Right atrium auricular region (tissue), 2 donors: ENCODE measurements at regions not wholly inside any gene's neighbourhood (a gene's known extent, or its start where the extent isn't known, plus 50 kb on each side); places are given as distances from the start of the nearest gene placed in this dataset.
A peak's percentile ranks its signal among the peaks of the same experiment; 100 is the strongest.

ENCODE experiments used
- DNase-seq: peaks from one replicate; pipeline ENCODE4 v3.0.0-alpha.2; 2019; ENCODE audit warnings: low spot score
- H3K27ac ChIP-seq, 2 donors: fragments of 200-600 bp; sonication (generic); 1 replicate in 1 of 2; 2 replicates in 1 of 2; pipeline ENCODE4 v1.5.1; 2016 to 2019
- H3K27me3 ChIP-seq, 2 donors: fragments of 200-600 bp; sonication (generic); one replicate each; pipeline versions ENCODE4 v1.5.1 to v1.6.0; 2017 to 2019
- H3K36me3 ChIP-seq: fragments of 200-600 bp; sonication (generic); one replicate; pipeline ENCODE4 v1.5.1; 2016
- H3K4me1 ChIP-seq, 2 donors: fragments of 200-600 bp; sonication (generic); one replicate each; pipeline versions ENCODE4 v1.5.1 to v1.6.0; 2017 to 2019
- H3K4me3 ChIP-seq, 2 donors: fragments of 200-600 bp; sonication (generic); 1 replicate in 1 of 2; 2 replicates in 1 of 2; pipeline ENCODE4 v1.5.1; 2017 to 2019; ENCODE audit warnings: mild to moderate bottlenecking in 1 of 2, moderate library complexity in 1 of 2
- H3K9me3 ChIP-seq, 2 donors: fragments of 200-600 bp; sonication (generic); one replicate each; pipeline ENCODE4 v1.5.1; 2019
- CTCF ChIP-seq, 2 donors: fragments of 200-600 bp; sonication (generic); IDR thresholded peaks; one replicate each; pipeline ENCODE4 v1.5.1; 2019; ENCODE audit warnings: antibody characterized with exemption in 2 of 2

- Histone ChIP-seq H3K9me3 (peaks cover 0 to 16% of the 10 kb centered on the region in 2 donors), H3K4me1 (peaks cover 0 to 19% of the 10 kb centered on the region in 2 donors), H3K36me3 (no peaks in the 10 kb centered on the region), H3K27ac (peak overlapping the region; percentile 62 to 66), H3K27me3 (no peaks in the 10 kb centered on the region), H3K4me3 (no peak overlapping the region)
- peak; percentile 95 for DNase-seq
- TF ChIP-seq CTCF (IDR thresholded peaks at IDR 0.05): no peak
Measured at GRCh38 chr12:115341442-115341841, 657.5 kb upstream of the TBX3 start.

GRCh38 chr12:115338566-115339294 is 654.8 kb upstream of the TBX3 start:
- Histone ChIP-seq H3K36me3 (no peaks in the 10 kb centered on the region), H3K4me3 (no peak overlapping the region), H3K27ac (peak overlapping the region; percentile 58 to 75), H3K27me3 (no peaks in the 10 kb centered on the region), H3K9me3 (peaks cover 0 to 16% of the 10 kb centered on the region in 2 donors), H3K4me1 (peaks cover 0 to 19% of the 10 kb centered on the region in 2 donors)
- no peak for DNase-seq
- TF ChIP-seq CTCF (IDR thresholded peaks at IDR 0.05): no peak

GRCh38 chr12:115337693-115338543 is 653.9 kb upstream of the TBX3 start:
- DNase-seq: peak; percentile 87
- H3K27me3 ChIP-seq: no peaks in the 10 kb centered on the region
- TF ChIP-seq CTCF (IDR thresholded peaks at IDR 0.05): no peak

GRCh38 chr12:115336506-115336905 is 652.5 kb upstream of the TBX3 start:
- no peak for DNase-seq

More at GRCh38 chr12:115337693-115338543, 653.9 kb upstream of the TBX3 start:
- no peak overlapping the region for H3K4me3 ChIP-seq
- H3K36me3 ChIP-seq: no peaks in the 10 kb centered on the region
- H3K27ac ChIP-seq: peak overlapping the region; percentile 58 to 75
- H3K4me1 ChIP-seq: peaks cover 0 to 19% of the 10 kb centered on the region in 2 donors
- H3K9me3 ChIP-seq: peaks cover 0 to 9% of the 10 kb centered on the region in 2 donors

GRCh38 chr12:115335594-115335993 is 651.6 kb upstream of the TBX3 start:
- Histone ChIP-seq H3K27me3 (no peaks in the 10 kb centered on the region), H3K4me1 (peaks cover 0 to 11% of the 10 kb centered on the region in 2 donors), H3K36me3 (no peaks in the 10 kb centered on the region), H3K9me3 (no peaks in the 10 kb centered on the region), H3K4me3 (no peak overlapping the region), H3K27ac (peak overlapping the region; percentile 14 to 16)
- DNase-seq: no peak
- no peak for TF ChIP-seq CTCF (IDR thresholded peaks at IDR 0.05)

More at GRCh38 chr12:115336506-115336905, 652.5 kb upstream of the TBX3 start:
- Histone ChIP-seq H3K9me3 (no peaks in the 10 kb centered on the region), H3K4me1 (peaks cover 0 to 17% of the 10 kb centered on the region in 2 donors), H3K27me3 (no peaks in the 10 kb centered on the region), H3K4me3 (no peak overlapping the region), H3K27ac (no peak overlapping the region), H3K36me3 (no peaks in the 10 kb centered on the region)
- no peak for TF ChIP-seq CTCF (IDR thresholded peaks at IDR 0.05)
